Glutamatergic neuron (in vitro differentiated cells): ENCODE measurements at regions not wholly inside any gene's neighbourhood (a gene's known extent, or its start where the extent isn't known, plus 50 kb on each side); places are given as distances from the start of the nearest gene placed in this dataset.

Source experiments
- DNase-seq: peaks from one replicate; pipeline ENCODE4 v3.0.0; 2022
- H3K27ac Mint-ChIP-seq: one replicate; pipeline ENCODE4 v1.8.0; 2020; ENCODE audit warnings: mild to moderate bottlenecking, mixed read lengths, inconsistent platforms; ENCODE audit not compliant: unreplicated experiment
- H3K27me3 Mint-ChIP-seq: one replicate; pipeline ENCODE4 v1.8.0; 2020; ENCODE audit warnings: mild to moderate bottlenecking, moderate library complexity, mixed read lengths, inconsistent platforms; ENCODE audit not compliant: unreplicated experiment
- H3K36me3 Mint-ChIP-seq: one replicate; pipeline ENCODE4 v1.8.0; 2020; ENCODE audit warnings: mild to moderate bottlenecking, mixed read lengths, inconsistent platforms; ENCODE audit not compliant: unreplicated experiment
- H3K4me1 Mint-ChIP-seq: one replicate; pipeline ENCODE4 v1.8.0; 2020; ENCODE audit warnings: mild to moderate bottlenecking, low read depth, mixed read lengths, inconsistent platforms; ENCODE audit not compliant: unreplicated experiment
- H3K4me3 Mint-ChIP-seq: one replicate; pipeline ENCODE4 v1.8.0; 2020; ENCODE audit warnings: mild to moderate bottlenecking, mixed read lengths, inconsistent platforms; ENCODE audit not compliant: unreplicated experiment
- H3K9me3 Mint-ChIP-seq: one replicate; pipeline ENCODE4 v1.8.0; 2020; ENCODE audit warnings: mild to moderate bottlenecking, moderate library complexity, mixed read lengths, inconsistent platforms; ENCODE audit not compliant: unreplicated experiment
- TF ChIP-seq, protein P1 (sequence below): fragments of 200-600 bp; sonication (generic); IDR thresholded peaks from one replicate; pipeline ENCODE4 v1.5.0; 2021; ENCODE audit not compliant: partially characterized antibody, unreplicated experiment

- Mint-ChIP-seq H3K4me3 (no peak overlapping the region), H3K4me1 (peaks cover 2% of the 10 kb centered on the region), H3K36me3 (no peaks in the 10 kb centered on the region), H3K9me3 (no peaks in the 10 kb centered on the region), H3K27ac (no peak overlapping the region), H3K27me3 (peaks cover 4% of the 10 kb centered on the region)
- no peak for DNase-seq
- TF ChIP-seq, protein P1, sequence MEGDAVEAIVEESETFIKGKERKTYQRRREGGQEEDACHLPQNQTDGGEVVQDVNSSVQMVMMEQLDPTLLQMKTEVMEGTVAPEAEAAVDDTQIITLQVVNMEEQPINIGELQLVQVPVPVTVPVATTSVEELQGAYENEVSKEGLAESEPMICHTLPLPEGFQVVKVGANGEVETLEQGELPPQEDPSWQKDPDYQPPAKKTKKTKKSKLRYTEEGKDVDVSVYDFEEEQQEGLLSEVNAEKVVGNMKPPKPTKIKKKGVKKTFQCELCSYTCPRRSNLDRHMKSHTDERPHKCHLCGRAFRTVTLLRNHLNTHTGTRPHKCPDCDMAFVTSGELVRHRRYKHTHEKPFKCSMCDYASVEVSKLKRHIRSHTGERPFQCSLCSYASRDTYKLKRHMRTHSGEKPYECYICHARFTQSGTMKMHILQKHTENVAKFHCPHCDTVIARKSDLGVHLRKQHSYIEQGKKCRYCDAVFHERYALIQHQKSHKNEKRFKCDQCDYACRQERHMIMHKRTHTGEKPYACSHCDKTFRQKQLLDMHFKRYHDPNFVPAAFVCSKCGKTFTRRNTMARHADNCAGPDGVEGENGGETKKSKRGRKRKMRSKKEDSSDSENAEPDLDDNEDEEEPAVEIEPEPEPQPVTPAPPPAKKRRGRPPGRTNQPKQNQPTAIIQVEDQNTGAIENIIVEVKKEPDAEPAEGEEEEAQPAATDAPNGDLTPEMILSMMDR: no peak
Measured at GRCh38 chr15:77857419-77857818, 220.1 kb downstream of the TBC1D2B start.

- Mint-ChIP-seq H3K4me3 (no peak overlapping the region), H3K27me3 (peaks cover 4% of the 10 kb centered on the region), H3K9me3 (no peaks in the 10 kb centered on the region), H3K4me1 (peaks cover 6% of the 10 kb centered on the region), H3K27ac (no peak overlapping the region), H3K36me3 (no peaks in the 10 kb centered on the region)
- no peak for DNase-seq
- TF ChIP-seq, protein P1: no peak
Measured at GRCh38 chr15:77856705-77857346, 220.7 kb downstream of the TBC1D2B start.

- Mint-ChIP-seq H3K4me3 (no peak overlapping the region), H3K27ac (no peak overlapping the region), H3K36me3 (no peaks in the 10 kb centered on the region), H3K9me3 (peaks cover 2% of the 10 kb centered on the region), H3K27me3 (peaks cover 4% of the 10 kb centered on the region), H3K4me1 (peaks cover 14% of the 10 kb centered on the region)
- TF ChIP-seq, protein P1: no peak
- no peak for DNase-seq
Measured at GRCh38 chr15:77855871-77856270, 221.6 kb downstream of the TBC1D2B start.

DNA sequence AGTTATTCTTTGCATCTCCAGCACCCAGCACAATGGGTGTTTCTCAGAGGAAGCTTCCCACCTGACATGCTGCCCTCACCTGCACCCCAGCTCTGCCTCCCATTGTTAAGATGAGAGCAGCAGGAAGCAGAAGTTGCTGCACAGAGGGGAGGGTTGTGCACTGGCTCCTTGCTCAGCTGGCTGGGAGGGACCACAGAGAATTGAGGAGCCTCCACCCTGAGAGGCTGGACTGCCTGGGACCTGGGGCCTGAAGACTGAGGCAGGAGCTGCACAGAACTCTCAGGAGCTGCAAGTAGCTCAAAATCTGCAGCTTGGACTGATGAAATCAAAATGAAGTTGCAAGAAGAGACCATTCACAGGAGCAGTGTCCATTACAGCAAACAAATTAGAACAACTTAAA, 222.3 kb upstream of the LINGO1 start:
- no peak for DNase-seq
- Mint-ChIP-seq H3K4me3 (no peak overlapping the region), H3K4me1 (peaks cover 14% of the 10 kb centered on the region), H3K36me3 (peaks cover 5% of the 10 kb centered on the region), H3K27me3 (peaks cover 4% of the 10 kb centered on the region), H3K9me3 (peaks cover 4% of the 10 kb centered on the region), H3K27ac (no peak overlapping the region)
- TF ChIP-seq, protein P1: no peak

DNA sequence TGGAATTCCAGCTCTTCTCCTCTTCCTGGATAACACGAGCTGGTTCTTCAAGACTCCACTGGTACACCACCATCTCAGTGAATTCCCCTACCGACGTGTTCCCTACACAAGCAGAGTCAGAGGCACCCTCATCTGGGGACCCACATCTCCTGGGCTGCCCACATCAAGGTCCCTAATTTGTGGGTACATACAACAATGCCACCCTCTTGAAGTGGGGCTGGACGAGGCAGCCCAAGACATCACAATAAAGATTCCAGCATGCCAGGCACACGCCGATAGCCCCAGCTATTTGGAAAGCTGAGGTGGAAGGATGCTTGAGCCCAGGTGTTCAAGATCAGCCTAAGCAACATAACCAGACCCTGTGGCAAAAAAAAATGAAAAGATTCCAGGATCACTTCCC, 221.2 kb upstream of the LINGO1 start:
- Mint-ChIP-seq H3K27ac (no peak overlapping the region), H3K36me3 (peaks cover 10% of the 10 kb centered on the region), H3K27me3 (peaks cover 2% of the 10 kb centered on the region), H3K9me3 (peaks cover 5% of the 10 kb centered on the region), H3K4me1 (peaks cover 14% of the 10 kb centered on the region), H3K4me3 (no peak overlapping the region)
- TF ChIP-seq, protein P1: no peak
- DNase-seq: no peak
